A549 (cell line): ENCODE measurements at regions not wholly inside any gene's neighbourhood (a gene's known extent, or its start where the extent isn't known, plus 50 kb on each side); places are given as distances from the start of the nearest gene placed in this dataset.

ENCODE experiments used
- ATAC-seq, 2 experiments: fragments of 200-7000 bp in 1 of 2; fragments of >200 bp in 1 of 2; cut with Nextera tagmentation in 1 of 2; cut with Tn5 transposase in 1 of 2; 3 replicates each; pipeline versions ENCODE4 v1.8.0 to v1.9.1; 2018 to 2020; ENCODE audit warnings: mild to moderate bottlenecking in 1 of 2, moderate library complexity in 1 of 2
- CTCF ChIA-PET: fragments of 300-600 bp; sonication (Branson Sonifier 250); formaldehyde crosslinking; extraction: SDS; loops from one replicate; lab custom pipeline; 2021; ENCODE audit warnings: antibody characterized with exemption, inconsistent platforms; lab: Yijun Ruan, JAX
- POLR2A ChIA-PET: fragments of 350-600 bp; formaldehyde crosslinking; extraction: SDS; loops from one replicate; lab custom pipeline; 2021; ENCODE audit warnings: antibody characterized with exemption, inconsistent platforms; lab: Yijun Ruan, JAX
- DNase-seq, 2 experiments: peaks; one replicate each; pipeline versions ENCODE4 v3.0.0 to v3.0.0-alpha.2; 2011 to 2016; ENCODE audit warnings: low read depth in 1 of 2, low spot score in 1 of 2
- FAIRE-seq: peaks from 2 replicates; lab custom pipeline; 2011; peaks lifted over from hg19 to GRCh38; lab: Jason Lieb, UNC
- H3K27ac ChIP-seq, 2 experiments: fragments of >200 bp; sonication (Bioruptor Twin); formaldehyde crosslinking; 3 replicates each; pipeline ENCODE4 v1.5.1; 2016 to 2017
- H3K4me1 ChIP-seq: fragments of >200 bp; sonication (Bioruptor Twin); formaldehyde crosslinking; 3 replicates; pipeline ENCODE4 v1.6.1; 2016
- H3K4me2 ChIP-seq: fragments of >200 bp; sonication (Bioruptor Twin); formaldehyde crosslinking; 3 replicates; pipeline ENCODE4 v1.6.1; 2016
- H3K4me3 ChIP-seq: fragments of >200 bp; sonication (Bioruptor Twin); formaldehyde crosslinking; 3 replicates; pipeline ENCODE4 v1.5.1; 2016
- H3K9me3 ChIP-seq: fragments of >200 bp; sonication (Bioruptor Twin); formaldehyde crosslinking; 3 replicates; pipeline ENCODE4 v1.6.1; 2016
- BHLHE40 ChIP-seq: IDR thresholded peaks from 2 replicates; pipeline ENCODE4 v1.6.1; 2012; ENCODE audit warnings: low read depth, low read length, inconsistent platforms
- EP300 ChIP-seq, 2 experiments: fragments of >200 bp; sonication (Bioruptor Twin); formaldehyde crosslinking; IDR thresholded peaks; 2 replicates in 1 of 2; 3 replicates in 1 of 2; pipeline ENCODE4 v1.6.1; 2016 to 2017
- FOSL2 ChIP-seq, 2 experiments: fragments of 450-650 bp in 1 of 2; fragments of >200 bp in 1 of 2; sonication (Bioruptor Twin) in 1 of 2; formaldehyde crosslinking; IDR thresholded peaks; 2 replicates each; pipeline versions ENCODE4 v1.5.0 to v1.6.1; 2016 to 2020; ENCODE audit warnings: mild to moderate bottlenecking in 1 of 2, moderate library complexity in 1 of 2
- FOXS1 ChIP-seq: fragments of 250-450 bp; sonication (Bioruptor Pico); IDR thresholded peaks from 2 replicates; pipeline ENCODE4 v1.5.0; 2020; ENCODE audit warnings: mild to moderate bottlenecking, moderate library complexity
- GATA3 ChIP-seq: IDR thresholded peaks from 2 replicates; pipeline ENCODE4 v1.6.1; 2012; ENCODE audit warnings: borderline replicate concordance
- HEYL ChIP-seq: fragments of 250-450 bp; sonication (Bioruptor Pico); IDR thresholded peaks from 2 replicates; pipeline ENCODE4 v1.8.0; 2021; ENCODE audit warnings: mild to moderate bottlenecking, moderate library complexity
- KDM1A ChIP-seq: fragments of 200-600 bp; sonication (generic); IDR thresholded peaks from 2 replicates; pipeline ENCODE4 v1.6.1; 2016; ENCODE audit warnings: low read depth, mild to moderate bottlenecking
- MAFK ChIP-seq: fragments of 450-650 bp; IDR thresholded peaks from 2 replicates; pipeline ENCODE4 v1.6.1; 2014; ENCODE audit not compliant: partially characterized antibody
- MYC ChIP-seq: IDR thresholded peaks from 2 replicates; pipeline ENCODE4 v1.6.1; 2012; ENCODE audit warnings: mild to moderate bottlenecking, inconsistent platforms, low read length, improper control_type of control experiment, borderline replicate concordance
- NPAS2 ChIP-seq: fragments of 250-450 bp; sonication (Bioruptor Pico); IDR thresholded peaks from 2 replicates; pipeline ENCODE4 v1.8.0; 2022; ENCODE audit warnings: mild to moderate bottlenecking, moderate library complexity, borderline replicate concordance
- NR3C1 ChIP-seq: fragments of >200 bp; sonication (Bioruptor Twin); formaldehyde crosslinking; IDR thresholded peaks from 3 replicates; pipeline ENCODE4 v1.6.1; 2017
- PHF8 ChIP-seq: fragments of 200-600 bp; sonication (generic); IDR thresholded peaks from 2 replicates; pipeline ENCODE4 v1.6.1; 2016; ENCODE audit warnings: low read depth, mild to moderate bottlenecking, antibody characterized with exemption, moderate library complexity, borderline replicate concordance
- POLR2A ChIP-seq: IDR thresholded peaks from 2 replicates; pipeline ENCODE4 v1.6.1; 2012; ENCODE audit warnings: mild to moderate bottlenecking, low read length
- POLR2AphosphoS2 ChIP-seq: conservative IDR thresholded peaks from 2 replicates; pipeline ENCODE4 v1.6.1; 2012; ENCODE audit warnings: low read length, improper control_type of control experiment, inconsistent platforms
- RAD21 ChIP-seq, 2 experiments: fragments of >200 bp in 1 of 2; sonication (Bioruptor Twin) in 1 of 2; formaldehyde crosslinking in 1 of 2; IDR thresholded peaks in 1 of 2; conservative IDR thresholded peaks in 1 of 2; 2 replicates in 1 of 2; 3 replicates in 1 of 2; pipeline ENCODE4 v1.6.1; 2012 to 2018; ENCODE audit warnings: inconsistent platforms in 1 of 2
- RCOR1 ChIP-seq: fragments of 150-350 bp; IDR thresholded peaks from 2 replicates; pipeline ENCODE4 v1.6.1; 2014; ENCODE audit warnings: antibody characterized with exemption, low read length, low read depth
- RFX5 ChIP-seq: fragments of 450-650 bp; IDR thresholded peaks from 2 replicates; pipeline ENCODE4 v1.7.1; 2014; ENCODE audit warnings: antibody characterized with exemption, mild to moderate bottlenecking, moderate library complexity
- SMC3 ChIP-seq: fragments of >200 bp; sonication (Bioruptor Twin); formaldehyde crosslinking; IDR thresholded peaks from 3 replicates; pipeline ENCODE4 v1.6.1; 2018; ENCODE audit warnings: inconsistent platforms
- SREBF2 ChIP-seq: fragments of 450-650 bp; IDR thresholded peaks from 2 replicates; pipeline ENCODE4 v1.6.1; 2014; ENCODE audit warnings: mild to moderate bottlenecking, moderate library complexity
- TFCP2L1 ChIP-seq: fragments of 250-450 bp; sonication (Bioruptor Pico); IDR thresholded peaks from 2 replicates; pipeline ENCODE4 v1.5.0; 2021; ENCODE audit warnings: mild to moderate bottlenecking
- TP53 ChIP-seq: fragments of 250-450 bp; sonication (Bioruptor Pico); IDR thresholded peaks from 2 replicates; pipeline ENCODE4 v1.5.0; 2021; ENCODE audit warnings: mild to moderate bottlenecking, moderate library complexity
- ZC3H11A ChIP-seq: fragments of 450-650 bp; IDR thresholded peaks from 2 replicates; pipeline ENCODE4 v1.6.1; 2014; ENCODE audit warnings: antibody characterized with exemption, mild to moderate bottlenecking
- ZNF302 ChIP-seq: fragments of 250-450 bp; sonication (Bioruptor Pico); IDR thresholded peaks from 2 replicates; pipeline ENCODE4 v1.9.0; 2021; ENCODE audit warnings: inconsistent platforms, mild to moderate bottlenecking, moderate library complexity
- WGBS: methylation state at CpG from one replicate; pipeline ENCODE4 v1.1.6; 2017; ENCODE audit errors: missing lambda C conversion rate; 5-methylcytosine and 5-hydroxymethylcytosine counted together
- TF ChIP-seq, protein P1 (sequence below): IDR thresholded peaks from 2 replicates; pipeline ENCODE4 v1.6.1; 2012
- TF ChIP-seq, protein P2 (sequence below): fragments of 150-350 bp; IDR thresholded peaks from 2 replicates; pipeline ENCODE4 v1.6.1; 2014; ENCODE audit warnings: low read depth, mild to moderate bottlenecking, low read length
- TF ChIP-seq, protein P3 (sequence below): fragments of >200 bp; sonication (Bioruptor Twin); formaldehyde crosslinking; IDR thresholded peaks from 2 replicates; pipeline ENCODE4 v1.6.1; 2016
- TF ChIP-seq, protein P4 (sequence below): fragments of 250-450 bp; sonication (Bioruptor Pico); IDR thresholded peaks from 2 replicates; pipeline ENCODE4 v1.5.0; 2021; ENCODE audit warnings: mild to moderate bottlenecking, moderate library complexity, borderline replicate concordance
- TF ChIP-seq, protein P5 (sequence below): fragments of 200-600 bp; sonication (generic); IDR thresholded peaks from 2 replicates; pipeline ENCODE4 v1.6.1; 2016; ENCODE audit warnings: antibody characterized with exemption, mild to moderate bottlenecking, moderate library complexity
- TF ChIP-seq, protein P6 (sequence below): fragments of 450-650 bp; IDR thresholded peaks from 2 replicates; pipeline ENCODE4 v1.6.1; 2014; ENCODE audit warnings: antibody characterized with exemption

DNA sequence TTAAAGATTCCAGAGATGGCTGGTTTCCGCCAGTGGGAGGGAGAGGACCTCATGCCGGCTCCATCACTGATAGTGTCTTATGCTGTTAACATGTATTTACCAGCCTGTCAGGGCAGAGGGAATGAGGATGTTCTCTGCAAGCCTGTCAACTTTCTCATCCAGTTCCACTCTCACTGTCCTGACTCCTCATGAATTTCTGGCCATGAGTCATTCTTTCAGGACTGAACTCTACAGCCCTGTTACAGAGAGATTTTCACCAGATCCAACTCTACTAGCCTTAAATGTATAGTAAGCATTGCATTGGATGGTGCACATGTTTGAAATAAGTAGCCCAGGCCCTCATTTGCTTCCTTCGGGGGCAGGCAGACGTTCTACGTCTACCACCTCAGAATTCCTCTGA lies 387.7 kb downstream of the TMEM135 start:
- no peak overlapping the region for H3K4me2 ChIP-seq
- ChIA-PET POLR2A (no interaction called here), CTCF (interaction anchor here (1.8 kb wide), 1 partner anchor 73 kb away, joined by 5 read pairs; no protein-coding TSS in a partner anchor)
- DNase-seq (no peak), FAIRE-seq (no peak), ATAC-seq (no peak)
- H3K27ac ChIP-seq = no peak overlapping the region
- WGBS = 35% methylated on average over 5 of the region's 5 CpGs
- TF ChIP-seq, protein P1, sequence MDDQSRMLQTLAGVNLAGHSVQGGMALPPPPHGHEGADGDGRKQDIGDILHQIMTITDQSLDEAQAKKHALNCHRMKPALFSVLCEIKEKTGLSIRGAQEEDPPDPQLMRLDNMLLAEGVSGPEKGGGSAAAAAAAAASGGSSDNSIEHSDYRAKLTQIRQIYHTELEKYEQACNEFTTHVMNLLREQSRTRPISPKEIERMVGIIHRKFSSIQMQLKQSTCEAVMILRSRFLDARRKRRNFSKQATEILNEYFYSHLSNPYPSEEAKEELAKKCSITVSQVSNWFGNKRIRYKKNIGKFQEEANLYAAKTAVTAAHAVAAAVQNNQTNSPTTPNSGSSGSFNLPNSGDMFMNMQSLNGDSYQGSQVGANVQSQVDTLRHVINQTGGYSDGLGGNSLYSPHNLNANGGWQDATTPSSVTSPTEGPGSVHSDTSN = no peak
- TF ChIP-seq SMC3 (no peak), RCOR1 (no peak), GATA3 (no peak), POLR2A (no peak), MYC (no peak), RAD21 (conservative IDR thresholded peaks at IDR 0.05 in 1 of 2, IDR thresholded peaks at IDR 0.05 in 1 of 2) (no peak), BHLHE40 (no peak), PHF8 (no peak), FOSL2 (IDR thresholded peaks at IDR 0.05) (no peak), FOSL2 (CRISPR knock-in tag; IDR thresholded peaks at IDR 0.05) (no peak), KDM1A (no peak), ZNF302 (CRISPR knock-in tag) (no peak), TFCP2L1 (CRISPR knock-in tag) (no peak), MAFK (no peak)
- TF ChIP-seq, protein P2, sequence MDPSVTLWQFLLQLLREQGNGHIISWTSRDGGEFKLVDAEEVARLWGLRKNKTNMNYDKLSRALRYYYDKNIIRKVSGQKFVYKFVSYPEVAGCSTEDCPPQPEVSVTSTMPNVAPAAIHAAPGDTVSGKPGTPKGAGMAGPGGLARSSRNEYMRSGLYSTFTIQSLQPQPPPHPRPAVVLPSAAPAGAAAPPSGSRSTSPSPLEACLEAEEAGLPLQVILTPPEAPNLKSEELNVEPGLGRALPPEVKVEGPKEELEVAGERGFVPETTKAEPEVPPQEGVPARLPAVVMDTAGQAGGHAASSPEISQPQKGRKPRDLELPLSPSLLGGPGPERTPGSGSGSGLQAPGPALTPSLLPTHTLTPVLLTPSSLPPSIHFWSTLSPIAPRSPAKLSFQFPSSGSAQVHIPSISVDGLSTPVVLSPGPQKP = no peak
- no peaks in the 10 kb centered on the region for H3K9me3 ChIP-seq
- no peaks in the 10 kb centered on the region for H3K4me1 ChIP-seq
- H3K4me3 ChIP-seq = no peak overlapping the region

DNA sequence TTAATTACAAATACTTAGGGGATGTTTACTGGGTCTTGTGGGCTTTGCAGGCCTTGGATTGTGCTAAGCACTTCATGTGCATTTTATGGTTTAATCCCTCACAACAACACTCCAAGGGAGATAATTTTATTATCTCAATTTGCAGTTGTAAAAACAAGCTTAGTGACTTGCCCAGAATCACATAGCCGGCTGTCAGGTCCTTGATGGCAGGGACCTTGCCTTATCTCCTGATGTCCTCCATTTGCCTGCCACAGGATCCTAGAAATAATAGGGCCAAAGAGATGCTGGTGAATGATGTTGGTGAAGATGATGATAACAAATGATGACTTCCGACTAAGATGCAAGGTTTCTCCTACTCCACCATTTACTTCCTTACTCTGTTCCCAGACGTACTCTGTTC lies 385.4 kb downstream of the TMEM135 start:
- Histone ChIP-seq H3K4me3 (no peak overlapping the region), H3K4me2 (no peak overlapping the region), H3K9me3 (no peaks in the 10 kb centered on the region), H3K27ac (no peak overlapping the region), H3K4me1 (no peaks in the 10 kb centered on the region)
- FAIRE-seq = no peak
- TF ChIP-seq, protein P3, sequence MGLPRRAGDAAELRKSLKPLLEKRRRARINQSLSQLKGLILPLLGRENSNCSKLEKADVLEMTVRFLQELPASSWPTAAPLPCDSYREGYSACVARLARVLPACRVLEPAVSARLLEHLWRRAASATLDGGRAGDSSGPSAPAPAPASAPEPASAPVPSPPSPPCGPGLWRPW = no peak
- no peak for TF ChIP-seq FOSL2 (IDR thresholded peaks at IDR 0.05)
- TF ChIP-seq FOSL2 (CRISPR knock-in tag; IDR thresholded peaks at IDR 0.05) = no peak
- no peak for TF ChIP-seq EP300 (IDR thresholded peaks at IDR 0.05)
- no peak for TF ChIP-seq SMC3
- TF ChIP-seq HEYL (CRISPR knock-in tag) = no peak
- no peak for TF ChIP-seq NR3C1
- TF ChIP-seq SREBF2 = no peak
- no peak for TF ChIP-seq FOXS1 (CRISPR knock-in tag)
- TF ChIP-seq NPAS2 (CRISPR knock-in tag) = no peak
- TF ChIP-seq POLR2AphosphoS2 = no peak
- TF ChIP-seq TP53 (CRISPR knock-in tag) = no peak
- TF ChIP-seq ZC3H11A = no peak
- TF ChIP-seq PHF8 = no peak
- no peak for TF ChIP-seq ZNF302 (CRISPR knock-in tag)
- TF ChIP-seq, protein P4, sequence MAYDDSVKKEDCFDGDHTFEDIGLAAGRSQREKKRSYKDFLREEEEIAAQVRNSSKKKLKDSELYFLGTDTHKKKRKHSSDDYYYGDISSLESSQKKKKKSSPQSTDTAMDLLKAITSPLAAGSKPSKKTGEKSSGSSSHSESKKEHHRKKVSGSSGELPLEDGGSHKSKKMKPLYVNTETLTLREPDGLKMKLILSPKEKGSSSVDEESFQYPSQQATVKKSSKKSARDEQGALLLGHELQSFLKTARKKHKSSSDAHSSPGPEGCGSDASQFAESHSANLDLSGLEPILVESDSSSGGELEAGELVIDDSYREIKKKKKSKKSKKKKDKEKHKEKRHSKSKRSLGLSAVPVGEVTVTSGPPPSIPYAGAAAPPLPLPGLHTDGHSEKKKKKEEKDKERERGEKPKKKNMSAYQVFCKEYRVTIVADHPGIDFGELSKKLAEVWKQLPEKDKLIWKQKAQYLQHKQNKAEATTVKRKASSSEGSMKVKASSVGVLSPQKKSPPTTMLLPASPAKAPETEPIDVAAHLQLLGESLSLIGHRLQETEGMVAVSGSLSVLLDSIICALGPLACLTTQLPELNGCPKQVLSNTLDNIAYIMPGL (CRISPR knock-in tag) = no peak
- TF ChIP-seq RFX5 = no peak
- TF ChIP-seq, protein P5, sequence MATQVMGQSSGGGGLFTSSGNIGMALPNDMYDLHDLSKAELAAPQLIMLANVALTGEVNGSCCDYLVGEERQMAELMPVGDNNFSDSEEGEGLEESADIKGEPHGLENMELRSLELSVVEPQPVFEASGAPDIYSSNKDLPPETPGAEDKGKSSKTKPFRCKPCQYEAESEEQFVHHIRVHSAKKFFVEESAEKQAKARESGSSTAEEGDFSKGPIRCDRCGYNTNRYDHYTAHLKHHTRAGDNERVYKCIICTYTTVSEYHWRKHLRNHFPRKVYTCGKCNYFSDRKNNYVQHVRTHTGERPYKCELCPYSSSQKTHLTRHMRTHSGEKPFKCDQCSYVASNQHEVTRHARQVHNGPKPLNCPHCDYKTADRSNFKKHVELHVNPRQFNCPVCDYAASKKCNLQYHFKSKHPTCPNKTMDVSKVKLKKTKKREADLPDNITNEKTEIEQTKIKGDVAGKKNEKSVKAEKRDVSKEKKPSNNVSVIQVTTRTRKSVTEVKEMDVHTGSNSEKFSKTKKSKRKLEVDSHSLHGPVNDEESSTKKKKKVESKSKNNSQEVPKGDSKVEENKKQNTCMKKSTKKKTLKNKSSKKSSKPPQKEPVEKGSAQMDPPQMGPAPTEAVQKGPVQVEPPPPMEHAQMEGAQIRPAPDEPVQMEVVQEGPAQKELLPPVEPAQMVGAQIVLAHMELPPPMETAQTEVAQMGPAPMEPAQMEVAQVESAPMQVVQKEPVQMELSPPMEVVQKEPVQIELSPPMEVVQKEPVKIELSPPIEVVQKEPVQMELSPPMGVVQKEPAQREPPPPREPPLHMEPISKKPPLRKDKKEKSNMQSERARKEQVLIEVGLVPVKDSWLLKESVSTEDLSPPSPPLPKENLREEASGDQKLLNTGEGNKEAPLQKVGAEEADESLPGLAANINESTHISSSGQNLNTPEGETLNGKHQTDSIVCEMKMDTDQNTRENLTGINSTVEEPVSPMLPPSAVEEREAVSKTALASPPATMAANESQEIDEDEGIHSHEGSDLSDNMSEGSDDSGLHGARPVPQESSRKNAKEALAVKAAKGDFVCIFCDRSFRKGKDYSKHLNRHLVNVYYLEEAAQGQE = no peak
- TF ChIP-seq, protein P6, sequence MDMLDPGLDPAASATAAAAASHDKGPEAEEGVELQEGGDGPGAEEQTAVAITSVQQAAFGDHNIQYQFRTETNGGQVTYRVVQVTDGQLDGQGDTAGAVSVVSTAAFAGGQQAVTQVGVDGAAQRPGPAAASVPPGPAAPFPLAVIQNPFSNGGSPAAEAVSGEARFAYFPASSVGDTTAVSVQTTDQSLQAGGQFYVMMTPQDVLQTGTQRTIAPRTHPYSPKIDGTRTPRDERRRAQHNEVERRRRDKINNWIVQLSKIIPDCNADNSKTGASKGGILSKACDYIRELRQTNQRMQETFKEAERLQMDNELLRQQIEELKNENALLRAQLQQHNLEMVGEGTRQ = no peak
- POLR2A ChIA-PET = no interaction called here
- CTCF ChIA-PET = interaction anchor here (0.7 to 6.4 kb wide), 5 partner anchors 10 to 73 kb away, joined by 4 to 97 read pairs (median 17); no protein-coding TSS in a partner anchor
- WGBS = 68% methylated on average over 3 of the region's 3 CpGs
- ATAC-seq = no peak
- DNase-seq = no peak
